ENCODE measurements at regions not wholly inside any gene's neighbourhood (a gene's known extent, or its start where the extent isn't known, plus 50 kb on each side); places are given as distances from the start of the nearest gene placed in this dataset.

DNA sequence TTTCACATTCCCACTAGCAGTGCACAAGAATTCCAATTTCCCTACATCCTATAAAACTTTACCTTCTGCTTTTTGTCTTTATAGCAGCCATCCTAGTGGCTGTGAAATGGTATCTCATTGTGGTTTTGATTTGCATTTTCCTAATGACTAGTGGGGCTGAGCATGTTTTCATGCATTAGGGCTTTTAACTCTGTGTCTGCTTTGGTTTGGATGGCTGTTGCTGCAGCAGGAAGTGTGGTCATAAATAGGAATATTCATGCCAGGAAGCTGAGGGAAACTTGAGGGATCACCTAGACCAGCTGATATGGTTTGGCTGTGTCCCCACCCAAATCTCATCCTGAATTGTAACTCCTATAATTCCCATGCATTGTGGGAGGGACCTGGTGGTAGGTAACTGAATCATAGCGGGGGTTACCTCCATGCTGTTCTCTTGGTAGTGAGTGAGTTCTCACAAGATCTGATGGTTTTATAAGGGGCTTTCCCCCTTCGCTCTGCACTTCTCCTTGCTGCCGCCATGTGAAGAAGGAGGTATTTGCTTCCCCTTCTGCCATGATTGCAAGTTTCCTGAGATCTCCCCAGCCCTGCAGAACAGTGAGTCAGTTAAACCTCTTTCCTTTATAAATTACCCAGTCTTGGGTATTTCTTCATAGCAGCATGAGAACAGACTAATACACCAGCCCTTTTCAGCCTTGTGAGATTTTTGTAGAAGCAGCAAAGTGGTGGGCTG lies 181.8 kb upstream of the PITRM1 start:
- intact Hi-C loops (cut with DNase I) = no loop called here
- no peak for DNase-seq (ENCODE audit: low spot score)

DNA sequence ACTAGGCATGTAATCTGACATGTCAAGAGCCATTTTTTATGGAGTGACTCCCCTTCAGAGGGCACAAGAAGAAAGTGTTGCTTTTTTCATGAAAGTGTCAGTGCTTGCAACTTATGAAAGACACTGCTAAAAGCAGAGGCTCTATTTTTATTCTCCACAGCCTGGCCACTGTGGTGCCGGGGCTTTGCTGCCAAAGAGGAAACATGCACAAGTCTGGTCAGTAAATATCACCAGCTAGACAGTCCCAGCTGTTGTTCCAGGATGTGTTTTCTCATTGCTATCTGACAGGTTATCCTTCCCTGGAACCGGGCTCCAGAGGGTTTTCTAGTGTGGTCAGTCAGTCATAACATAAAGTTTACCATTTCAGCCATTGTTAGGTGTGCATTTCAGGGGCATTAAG lies 180.7 kb upstream of the PITRM1 start:
- DNase-seq (ENCODE audit: low spot score) = no peak
- intact Hi-C loops (cut with DNase I) = no loop called here

DNA sequence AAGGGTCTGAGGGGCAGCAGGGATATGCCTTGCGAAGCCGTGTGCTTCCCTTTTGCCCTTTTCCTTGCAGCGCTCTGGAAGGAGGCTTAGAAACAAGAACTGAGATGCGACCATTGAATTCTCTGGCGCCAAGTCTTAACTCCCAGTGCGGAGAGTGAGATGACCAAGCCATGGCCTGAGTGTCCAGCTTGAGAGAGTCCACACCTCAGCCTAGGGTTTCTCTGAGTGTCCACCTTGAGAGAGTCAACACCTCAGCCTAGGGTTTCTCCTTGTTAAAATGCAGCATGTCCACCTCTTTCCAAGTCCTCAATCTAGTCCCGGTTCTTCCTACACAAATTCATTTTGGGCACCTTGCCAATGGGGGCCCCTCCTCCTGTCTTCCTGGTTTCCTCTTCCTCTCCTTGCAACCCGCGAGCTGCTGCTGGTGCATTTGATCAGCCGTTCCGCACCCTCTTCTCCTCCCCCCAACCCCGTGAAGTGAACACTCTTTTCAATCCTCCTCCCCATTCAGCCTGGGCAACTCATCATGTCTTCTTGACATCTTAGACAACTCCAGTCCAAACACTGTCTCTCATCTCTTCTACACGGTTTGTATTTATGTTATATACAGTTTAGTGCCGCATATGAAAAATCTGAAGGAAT lies 178.2 kb upstream of the PITRM1 start:
- no peak for DNase-seq (ENCODE audit: low spot score)
- intact Hi-C loops (cut with DNase I) = no loop called here

DNA sequence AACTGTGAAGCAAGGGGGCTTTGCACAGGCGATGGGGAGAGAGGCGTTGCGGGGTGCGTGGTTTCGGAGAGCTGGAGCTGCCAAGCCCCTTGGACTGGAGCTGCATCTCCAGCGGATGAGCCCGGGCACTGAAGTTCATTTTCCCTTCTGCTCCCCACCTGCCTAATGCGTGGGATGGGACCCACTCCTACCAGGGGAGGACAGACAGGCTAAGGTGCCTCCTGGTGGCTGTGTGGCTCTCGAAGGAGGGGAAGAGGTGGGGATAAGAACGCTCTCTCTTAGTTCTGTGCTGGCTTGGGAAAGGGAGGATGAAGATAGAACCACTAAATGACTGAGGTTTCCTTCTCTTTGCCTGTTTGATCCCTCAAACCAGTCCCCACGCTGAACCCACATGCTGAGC lies 177.6 kb upstream of the PITRM1 start:
- DNase-seq (ENCODE audit: low spot score) = no peak
- intact Hi-C loops (cut with DNase I) = no loop called here

DNA sequence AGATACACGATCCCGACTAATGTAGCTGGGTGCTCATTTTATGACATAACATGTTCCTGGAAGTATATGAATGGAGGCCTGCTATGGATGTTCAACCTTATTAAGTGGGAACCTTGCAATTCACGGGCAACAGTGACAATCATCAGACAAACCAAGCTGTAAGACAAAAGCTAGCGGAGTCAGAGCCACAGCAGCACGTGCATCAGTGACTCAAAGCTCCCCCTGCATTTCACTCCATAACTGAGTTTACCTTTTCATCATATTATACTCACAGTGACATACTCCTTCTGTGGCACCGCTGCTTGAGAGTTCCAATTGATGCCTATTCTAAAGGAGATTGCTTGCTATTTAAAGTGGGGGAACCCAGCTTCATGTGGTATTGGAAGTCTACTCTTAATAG lies 176.0 kb upstream of the PITRM1 start:
- no peak for DNase-seq (ENCODE audit: low spot score)
- intact Hi-C loops (cut with DNase I) = no loop called here

DNA sequence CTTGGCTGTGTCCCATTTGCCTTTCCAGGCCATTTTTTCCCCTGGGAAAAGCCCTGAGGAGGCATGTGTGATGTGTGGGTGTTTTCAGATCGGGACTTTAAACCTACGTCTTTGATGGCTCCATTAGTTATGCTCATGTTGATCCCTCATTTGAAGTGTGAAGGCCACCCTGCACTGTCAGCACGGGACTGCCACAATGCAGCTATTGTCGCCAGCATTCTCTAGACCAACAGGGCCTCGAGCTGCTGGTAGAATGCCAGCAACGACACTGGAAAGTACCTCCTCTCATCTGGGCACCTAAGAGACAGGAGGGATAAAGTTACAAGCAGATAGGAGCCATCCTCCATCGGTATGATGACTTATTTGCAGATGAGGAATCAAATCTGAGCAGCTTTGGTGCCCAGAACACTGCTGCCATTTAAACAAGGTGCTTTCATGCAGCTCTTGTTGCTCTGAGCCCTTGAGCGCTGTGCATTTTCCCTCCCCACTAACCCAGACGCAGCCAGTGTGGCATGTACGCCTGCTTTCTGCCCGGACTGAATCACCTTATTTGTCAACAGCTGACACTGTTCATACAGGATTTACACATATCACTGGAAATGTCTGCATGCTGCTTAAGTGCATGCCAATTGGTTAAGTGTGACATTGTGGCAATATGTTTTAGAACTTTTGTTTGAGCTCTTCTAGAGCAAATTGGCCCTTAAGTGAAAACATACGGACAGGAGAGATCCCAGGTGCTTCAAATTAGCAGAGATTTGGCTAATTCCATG lies 175.0 kb upstream of the PITRM1 start:
- intact Hi-C loops (cut with DNase I) = no loop called here
- no peak for DNase-seq (ENCODE audit: low spot score)

DNA sequence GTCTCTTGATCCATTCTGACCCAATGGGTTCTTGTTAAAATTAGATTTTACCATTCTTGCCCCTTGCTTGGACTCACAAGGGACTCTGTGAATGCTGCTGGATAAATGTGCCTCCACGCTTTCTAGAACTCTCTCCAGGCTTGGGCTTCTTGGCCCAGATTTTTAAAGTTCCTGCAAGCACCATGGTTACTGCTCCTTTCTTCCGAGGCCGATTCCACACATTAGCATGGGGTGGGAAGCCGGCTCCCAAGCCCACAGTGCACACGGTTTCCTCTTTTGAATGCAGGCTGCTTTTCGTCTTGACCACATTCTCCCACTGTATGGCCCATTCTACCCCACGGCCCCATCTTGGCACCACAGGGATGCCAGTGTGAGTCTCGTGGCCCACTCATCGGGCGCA lies 174.3 kb upstream of the PITRM1 start:
- intact Hi-C loops (cut with DNase I) = no loop called here
- DNase-seq (ENCODE audit: low spot score) = no peak

DNA sequence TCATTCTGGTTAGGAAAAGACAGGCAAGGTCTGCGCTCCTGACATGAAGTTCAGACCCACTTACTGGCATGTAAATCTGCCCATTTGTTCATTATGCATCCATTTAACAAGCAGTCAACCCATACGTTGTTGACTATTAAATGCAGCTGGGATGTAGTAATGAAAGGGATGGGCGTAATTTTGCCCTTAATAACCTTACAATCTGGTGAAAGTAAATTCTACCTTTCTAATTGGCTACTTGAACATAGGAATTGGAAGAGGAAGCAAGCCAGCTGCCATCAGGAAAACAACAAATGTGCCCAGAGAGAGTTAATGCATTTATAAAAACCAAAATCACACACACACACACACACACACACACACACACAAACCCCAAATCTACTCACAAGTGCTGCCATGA lies 170.2 kb upstream of the PITRM1 start:
- DNase-seq (ENCODE audit: low spot score) = no peak
- intact Hi-C loops (cut with DNase I) = no loop called here

DNA sequence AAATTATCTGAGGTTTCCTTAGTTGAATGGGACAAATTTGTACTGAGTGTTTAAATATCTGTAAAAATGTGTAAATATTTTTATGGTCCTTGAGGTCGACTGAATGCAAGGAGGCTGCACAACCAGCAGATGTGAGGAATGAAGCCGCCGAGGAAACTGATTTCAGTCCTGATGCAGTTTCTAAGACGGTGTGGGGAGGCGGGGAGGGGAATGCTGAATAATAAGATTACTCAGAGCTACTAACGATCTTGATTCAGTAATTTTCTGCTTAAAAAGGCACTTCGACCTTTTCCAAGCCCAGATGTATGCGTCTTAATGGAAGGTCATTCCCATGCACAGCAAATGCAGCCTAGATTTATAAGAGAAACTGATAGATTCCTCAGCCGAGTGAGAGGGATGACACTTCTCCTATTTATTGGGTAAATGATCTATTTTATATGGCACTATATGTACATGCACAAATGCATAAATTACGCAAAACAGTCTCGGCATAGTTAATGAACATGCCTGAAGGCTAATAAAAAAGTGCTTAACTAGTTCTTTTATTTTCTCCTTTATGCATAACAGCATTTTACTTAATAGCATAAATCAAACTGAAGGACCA lies 167.6 kb upstream of the PITRM1 start:
- DNase-seq (ENCODE audit: low spot score) = no peak
- intact Hi-C loops (cut with DNase I) = no loop called here

DNA sequence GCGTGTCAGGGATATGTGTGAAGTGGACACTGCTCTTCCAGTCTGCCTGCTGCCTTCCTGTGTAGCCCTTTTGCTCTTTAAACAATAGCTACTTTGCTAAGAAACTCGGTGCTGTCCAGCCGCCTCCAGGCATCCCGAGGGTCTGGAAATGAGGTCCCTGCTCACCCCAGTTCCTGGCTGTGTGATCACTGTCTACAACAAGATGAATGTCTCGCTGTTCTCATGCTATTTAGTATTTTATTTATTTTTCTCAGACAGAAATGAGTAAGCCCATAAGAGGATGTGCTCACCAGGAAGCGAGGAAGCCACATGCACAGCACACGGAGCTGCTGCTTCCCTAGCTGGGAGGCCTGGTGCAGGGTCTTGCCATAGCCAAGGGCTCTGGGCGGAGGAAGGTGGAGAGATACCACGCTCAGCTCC lies 167.0 kb upstream of the PITRM1 start:
- DNase-seq (ENCODE audit: low spot score) = no peak
- intact Hi-C loops (cut with DNase I) = no loop called here

DNA sequence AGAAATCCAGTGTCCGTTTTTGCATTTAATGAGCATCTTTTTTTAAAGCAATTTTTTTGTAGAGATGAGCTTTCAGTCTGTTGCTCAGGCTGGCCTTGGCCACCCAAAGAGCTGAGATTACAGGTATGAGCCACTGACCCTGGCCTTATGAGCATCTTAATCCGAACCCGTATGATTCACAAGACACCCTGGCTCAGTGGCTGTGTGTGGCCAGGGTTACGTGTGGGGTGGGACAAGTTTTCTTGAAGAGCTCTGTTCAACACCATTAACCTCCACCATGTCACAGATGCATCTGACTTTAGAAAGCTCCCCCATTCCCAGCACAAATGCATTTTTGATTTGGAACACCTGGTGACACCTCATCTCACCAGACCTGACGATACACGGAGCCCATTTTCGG lies 166.5 kb upstream of the PITRM1 start:
- intact Hi-C loops (cut with DNase I) = no loop called here
- DNase-seq (ENCODE audit: low spot score) = no peak

DNA sequence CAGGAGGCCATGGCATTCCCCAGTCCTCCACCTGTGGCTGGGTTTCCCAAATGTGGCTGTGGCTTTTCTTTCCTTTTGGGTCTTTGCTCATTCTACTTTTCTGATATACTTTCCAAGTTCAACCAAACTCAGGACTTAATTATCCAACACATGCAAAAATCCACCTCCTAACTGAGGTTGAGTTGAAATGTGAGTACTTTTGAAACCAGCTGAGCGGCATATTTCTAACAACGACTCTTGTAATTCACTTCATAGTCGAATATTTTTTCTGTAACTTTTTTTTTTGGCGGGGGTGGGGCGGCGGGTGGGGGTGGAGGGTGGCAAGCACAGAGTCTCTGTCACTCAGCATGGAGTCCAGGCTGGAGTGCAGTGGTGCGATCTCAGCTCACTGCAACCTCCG lies 165.2 kb upstream of the PITRM1 start:
- no peak for DNase-seq (ENCODE audit: low spot score)
- intact Hi-C loops (cut with DNase I) = no loop called here

DNA sequence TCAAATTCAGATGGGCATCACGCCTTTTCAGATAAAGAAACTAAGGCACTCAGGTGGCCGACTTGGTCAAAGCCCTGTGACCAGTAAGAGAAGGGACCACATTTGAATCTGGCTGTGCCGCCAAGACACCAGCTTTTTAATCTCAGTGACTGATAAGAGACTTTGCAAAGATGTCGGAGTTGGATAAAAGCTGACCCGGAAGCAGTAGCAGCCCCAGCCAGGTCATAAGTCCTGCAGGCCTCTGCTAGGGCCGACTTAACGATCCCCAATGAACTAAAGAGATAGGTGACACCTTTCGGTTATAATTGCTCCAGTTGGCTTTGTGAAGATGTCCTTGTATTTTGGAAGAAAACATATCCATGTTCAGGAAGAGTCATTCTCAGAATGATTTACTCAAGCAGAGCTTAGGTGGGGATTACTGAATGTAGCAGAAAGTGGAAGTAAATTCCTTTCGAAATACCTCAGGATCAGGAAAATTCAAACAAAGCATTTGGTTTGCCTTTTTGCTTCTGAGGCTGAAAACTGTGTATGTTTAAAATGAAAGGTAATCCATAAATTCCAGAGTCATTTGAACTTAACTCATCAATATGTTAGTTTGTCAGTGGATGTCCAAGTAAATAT lies 164.2 kb upstream of the PITRM1 start:
- no peak for DNase-seq (ENCODE audit: low spot score)
- intact Hi-C loops (cut with DNase I) = no loop called here

DNA sequence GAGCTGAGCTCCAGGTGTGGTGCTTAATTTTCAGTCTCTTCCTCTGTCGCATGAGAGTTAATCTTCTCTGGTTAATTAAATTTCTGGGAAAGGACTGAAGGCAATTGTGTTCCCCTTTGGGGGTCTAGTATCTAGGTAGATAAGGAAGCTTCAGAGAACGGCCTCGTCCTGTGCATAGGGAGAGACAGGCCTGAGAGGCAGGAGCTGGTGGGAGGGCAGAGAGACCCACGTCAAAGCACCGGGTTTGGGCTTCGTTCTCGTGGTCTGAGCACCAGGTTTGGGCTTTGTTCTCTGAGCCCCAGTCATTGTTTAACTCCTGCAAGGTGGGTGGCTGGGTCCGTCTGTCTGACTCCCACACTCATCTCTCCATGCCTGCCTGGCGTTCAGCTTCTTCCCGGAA lies 160.8 kb upstream of the PITRM1 start:
- DNase-seq (ENCODE audit: low spot score) = no peak
- intact Hi-C loops (cut with DNase I) = no loop called here

DNA sequence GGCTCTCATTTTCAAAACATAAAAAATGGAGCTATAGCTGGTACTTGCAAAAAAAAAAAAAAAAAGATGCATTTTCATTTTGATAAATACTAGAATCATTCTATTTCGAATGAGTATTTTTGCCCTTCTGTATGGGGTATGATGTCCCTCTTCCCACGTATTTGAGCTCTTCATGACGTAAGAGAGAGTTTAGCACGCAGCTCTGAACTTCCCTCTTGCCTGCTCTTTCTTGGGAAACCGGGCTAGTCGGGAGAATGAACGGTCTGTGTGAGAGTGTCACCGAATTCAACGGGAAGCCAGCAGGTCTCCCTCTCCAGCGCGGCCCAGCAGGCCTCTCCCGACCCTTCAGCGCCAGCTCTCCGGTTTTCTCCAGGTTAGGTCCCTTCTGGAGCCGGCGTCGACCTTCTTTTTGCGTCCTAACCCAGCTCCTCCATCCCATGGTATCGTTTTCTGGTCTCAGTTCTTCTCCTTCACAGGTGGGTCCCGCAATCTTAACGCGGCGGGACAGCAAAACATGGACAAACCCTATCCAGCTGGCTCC lies 159.2 kb upstream of the PITRM1 start:
- no peak for DNase-seq (ENCODE audit: low spot score)
- intact Hi-C loops (cut with DNase I) = no loop called here

DNA sequence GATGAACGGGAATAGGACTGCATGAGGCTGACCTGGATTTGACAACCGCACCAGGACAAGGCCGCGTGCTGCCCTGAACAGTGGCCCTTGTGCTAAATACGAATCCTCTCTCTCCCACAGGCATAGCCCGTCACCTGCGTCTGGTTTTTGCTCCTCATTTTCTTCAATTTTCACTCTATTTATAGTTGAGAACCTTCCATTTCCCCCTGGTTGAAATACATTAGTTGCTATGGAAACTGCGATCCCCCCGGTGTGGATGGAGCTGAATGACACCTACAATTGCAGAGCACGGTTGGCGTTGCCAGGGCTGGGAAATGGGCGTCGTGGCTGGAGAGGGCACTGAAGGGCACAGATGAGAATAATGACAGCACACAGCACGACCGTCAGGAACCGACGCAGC lies 158.6 kb upstream of the PITRM1 start:
- intact Hi-C loops (cut with DNase I) = no loop called here
- DNase-seq (ENCODE audit: low spot score) = no peak

DNA sequence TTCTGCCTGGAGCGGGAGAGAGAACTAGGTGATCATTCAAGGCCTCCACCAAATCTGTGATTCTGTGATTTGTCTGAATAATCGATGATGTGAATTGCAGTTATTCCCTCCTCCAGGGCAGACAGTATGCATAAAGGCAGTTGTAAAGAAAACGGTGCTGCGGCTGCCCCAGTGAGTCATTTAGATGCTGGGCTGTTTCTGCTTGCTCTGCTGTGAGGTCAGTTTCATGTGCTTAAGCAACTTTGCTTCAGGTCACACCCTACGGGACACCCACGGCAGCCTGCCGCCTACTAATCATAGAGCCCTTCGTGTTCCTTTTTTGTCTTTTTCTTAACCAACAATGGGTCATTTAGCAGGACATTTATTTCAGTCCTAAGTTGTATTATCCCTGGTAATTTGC lies 158.1 kb upstream of the PITRM1 start:
- DNase-seq (ENCODE audit: low spot score) = no peak
- intact Hi-C loops (cut with DNase I) = no loop called here

DNA sequence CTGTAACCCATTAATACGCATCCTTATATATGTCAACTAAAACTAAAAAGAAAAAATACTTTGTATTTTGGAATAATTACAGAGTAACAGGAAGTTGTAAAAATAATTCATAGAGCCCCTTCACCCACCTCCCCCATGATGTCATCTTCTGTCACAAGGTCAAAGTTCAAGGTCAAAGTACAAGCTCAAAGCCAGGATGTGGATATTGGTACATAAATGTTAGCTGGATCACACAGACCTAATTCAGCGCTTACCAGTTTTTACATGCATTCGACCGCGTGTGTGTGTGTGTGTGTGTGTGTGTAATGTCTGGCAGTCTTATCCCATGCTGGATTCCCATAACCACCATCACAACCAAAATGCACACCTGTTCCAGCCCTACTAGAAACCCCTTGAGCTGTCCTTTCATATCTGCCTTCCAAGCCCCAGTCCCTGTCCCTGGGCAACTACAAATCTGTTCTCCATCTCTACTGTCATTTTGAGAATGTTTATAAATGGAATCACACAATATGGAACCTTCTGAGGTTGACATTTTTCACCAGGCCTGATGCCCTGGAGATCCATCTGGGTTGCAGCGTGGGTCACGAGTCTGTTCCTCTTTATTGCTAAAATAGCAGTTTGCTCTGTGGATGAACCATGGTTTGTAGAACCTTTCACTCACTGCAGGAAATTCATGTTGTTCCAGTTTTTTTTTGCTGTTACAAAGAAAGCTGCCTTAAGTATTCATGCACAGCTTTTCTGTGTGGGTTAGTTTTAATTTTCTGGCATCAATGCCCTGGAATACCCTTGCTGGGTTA lies 153.6 kb upstream of the PITRM1 start:
- DNase-seq (ENCODE audit: low spot score) = no peak
- intact Hi-C loops (cut with DNase I) = no loop called here

DNA sequence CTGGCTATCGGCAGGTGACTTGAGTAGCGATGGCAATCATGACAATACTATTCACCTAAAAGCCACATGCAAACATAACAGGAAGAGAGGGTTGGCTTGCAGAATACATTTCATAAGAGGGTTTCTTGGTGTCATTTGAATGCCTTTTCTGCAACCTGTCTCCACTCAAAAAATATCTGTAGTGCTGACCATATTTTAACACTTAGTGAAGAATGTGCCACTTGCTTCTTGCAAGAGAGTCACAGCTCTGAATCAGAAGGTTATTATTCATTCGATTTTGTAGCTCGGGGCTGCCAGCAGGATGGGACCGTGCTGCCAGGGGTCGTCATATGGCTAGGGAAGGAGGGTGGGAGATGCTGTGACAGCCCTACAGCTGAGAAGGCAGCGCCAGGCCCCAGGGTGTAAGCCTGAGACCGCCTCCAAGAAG lies 152.0 kb upstream of the PITRM1 start:
- no peak for DNase-seq (ENCODE audit: low spot score)
- intact Hi-C loops (cut with DNase I) = no loop called here
